ENCODE measurements at regions not wholly inside any gene's neighbourhood (a gene's known extent, or its start where the extent isn't known, plus 50 kb on each side); places are given as distances from the start of the nearest gene placed in this dataset.

- TF ChIP-seq POLR2AphosphoS5 (IDR thresholded peaks at IDR 0.05; ENCODE audit: borderline replicate concordance, low read depth, low read length) (no peak), EZH2 (IDR thresholded peaks at IDR 0.05) (no peak)
These were observed 175.7 kb upstream of the RORB start for GRCh38 chr9:74321396-74321795.
